GM21786 (cell line): ENCODE measurements at regions not wholly inside any gene's neighbourhood (a gene's known extent, or its start where the extent isn't known, plus 50 kb on each side); places are given as distances from the start of the nearest gene placed in this dataset.
"Not testable (repeated sequence)": the region's sequence is repeated elsewhere in the genome, so short reads cannot be mapped to it uniquely, and the experiment has no call there.

ENCODE experiments used
- ATAC-seq: cut with Tn5 transposase; IDR thresholded peaks from one replicate; pipeline ENCODE4 v1.9.1; 2021; ENCODE audit not compliant: unreplicated experiment

DNA sequence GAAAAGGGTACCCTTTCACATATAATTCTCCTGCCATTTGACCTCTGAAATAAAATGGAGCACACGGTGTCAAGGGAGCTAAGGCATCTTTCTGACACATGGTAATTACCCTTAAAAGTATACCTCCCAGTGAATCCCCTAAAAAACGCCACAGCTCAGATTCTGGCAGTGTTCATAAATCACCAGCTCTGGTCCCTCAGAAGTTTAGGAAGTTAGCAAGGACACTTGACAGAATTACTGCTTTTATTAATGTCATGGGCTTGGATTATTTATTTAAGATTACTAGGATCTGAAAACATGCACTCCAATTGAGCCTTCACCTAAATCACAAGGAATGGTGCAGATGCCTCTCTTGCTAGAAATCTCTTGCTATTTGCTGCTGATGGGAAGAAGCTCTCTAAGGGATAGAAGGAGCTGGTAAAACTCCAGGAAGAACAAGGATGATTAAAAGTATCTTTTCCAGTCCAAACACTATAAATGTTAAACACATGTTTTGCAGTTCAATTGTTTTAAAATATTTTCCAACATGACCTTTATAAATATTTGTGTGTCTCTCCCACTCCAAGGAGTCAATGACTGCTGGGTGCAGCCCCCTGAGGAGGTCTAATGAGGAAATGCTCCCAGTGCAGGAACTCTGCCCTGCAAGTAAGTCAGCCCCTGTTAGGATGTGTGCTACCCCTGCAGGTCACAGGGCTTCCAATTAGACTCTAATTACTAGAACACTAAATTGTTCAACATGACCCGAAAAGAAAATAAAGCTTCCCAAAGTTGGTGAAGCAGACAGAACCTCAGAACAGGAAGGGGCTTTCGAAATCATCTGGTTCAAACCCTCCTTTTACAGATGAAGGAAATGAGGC lies 230.3 kb downstream of the TFAP2A start:
- ATAC-seq, result no peak

DNA sequence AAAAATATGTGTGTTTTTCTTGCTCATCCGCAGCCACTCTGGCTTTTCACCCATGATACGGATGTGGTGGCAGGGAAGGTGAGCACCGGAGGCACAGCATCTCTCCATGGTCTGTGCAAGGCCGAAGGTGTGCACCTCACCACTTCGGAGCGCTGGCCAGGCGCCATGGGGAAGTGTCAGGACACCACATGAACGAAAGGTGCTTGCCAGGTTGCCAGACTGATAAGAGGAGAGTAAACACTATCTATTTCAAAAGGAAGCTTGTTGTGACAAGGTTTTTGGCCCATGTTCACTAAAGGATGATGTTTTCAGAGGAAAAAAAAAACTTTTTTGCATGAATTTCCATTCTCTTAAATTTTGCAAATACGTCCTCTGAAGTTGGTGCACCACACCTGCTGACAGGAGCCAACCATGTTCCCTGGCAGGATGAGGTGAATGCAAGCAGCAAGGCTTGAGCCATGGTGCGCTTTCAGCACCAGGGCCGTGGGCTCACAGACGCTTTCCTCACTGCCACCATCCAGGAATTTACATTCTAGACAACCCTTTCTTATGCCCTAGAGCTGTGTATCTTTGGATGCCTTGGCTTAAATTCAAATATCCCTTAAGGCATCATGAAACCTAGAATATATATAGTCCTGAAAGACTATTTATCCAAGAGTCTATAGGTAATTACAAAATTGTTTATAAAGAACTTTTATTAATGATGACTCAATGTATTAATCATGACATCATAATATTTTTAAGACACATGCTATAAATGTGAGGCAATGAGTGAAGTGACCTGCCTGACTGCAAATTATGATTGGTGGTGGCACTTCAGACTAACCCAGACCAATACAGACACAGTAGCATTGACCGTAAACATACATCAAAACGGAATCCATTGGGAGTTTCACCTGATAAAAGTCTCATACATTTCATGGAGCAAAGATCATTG lies 234.5 kb downstream of the TFAP2A start:
- no peak for ATAC-seq

DNA sequence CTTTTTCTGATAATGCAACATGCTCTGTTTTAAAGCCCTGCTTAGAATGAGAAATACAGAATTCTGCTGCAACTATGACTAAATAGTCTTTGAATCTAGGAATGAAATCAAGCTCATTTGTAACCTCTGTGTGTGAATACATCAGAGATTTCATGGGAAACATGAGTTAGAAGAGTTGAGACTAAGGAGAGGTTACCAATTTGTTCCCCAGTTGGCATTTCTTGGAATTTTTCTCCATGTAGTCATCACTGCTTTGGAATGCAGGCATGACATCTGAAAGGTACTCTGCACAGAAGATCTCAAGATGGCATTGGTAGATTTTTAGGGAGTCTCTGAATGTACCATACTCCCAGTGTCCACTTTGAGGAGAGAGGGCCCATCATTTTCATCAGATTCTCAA lies 237.2 kb downstream of the TFAP2A start:
- ATAC-seq, result no peak

DNA sequence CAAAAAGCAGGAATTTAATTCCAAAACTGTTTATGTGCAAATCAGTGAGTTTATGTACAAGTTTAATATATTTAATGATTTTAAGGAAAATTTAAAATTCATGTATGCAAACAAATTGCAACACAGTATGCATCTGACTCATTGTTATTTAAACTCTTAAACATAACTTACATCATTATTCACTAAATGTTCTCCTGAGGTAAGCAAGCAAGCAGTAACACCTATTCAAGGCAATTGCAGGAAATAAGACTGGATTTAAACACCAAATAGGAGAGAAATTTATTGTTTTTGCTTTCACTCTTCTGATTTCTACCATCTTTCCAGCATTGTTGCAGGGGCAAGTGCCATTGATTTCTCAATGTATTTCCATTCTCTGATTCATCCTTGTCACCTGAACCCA lies 239.5 kb downstream of the TFAP2A start:
- ATAC-seq, result no peak

DNA sequence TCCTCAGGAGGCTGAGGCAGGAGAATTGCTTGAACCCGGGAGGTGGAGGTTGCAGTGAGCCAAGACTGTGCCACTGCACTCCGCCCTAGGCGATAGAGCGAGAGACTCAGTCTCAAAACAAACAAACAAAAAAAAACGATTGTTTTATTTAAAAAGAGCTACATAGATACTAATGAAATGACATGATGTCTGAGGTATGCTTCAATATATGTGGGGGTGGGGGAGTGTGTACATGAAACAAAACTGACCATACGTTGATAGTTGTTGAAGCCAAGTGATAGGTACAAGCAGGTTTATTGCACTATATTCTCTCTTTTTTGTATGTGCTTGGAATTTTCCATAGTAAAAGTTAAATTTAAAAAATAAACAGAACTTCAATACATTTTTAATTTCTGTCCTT lies 240.1 kb downstream of the TFAP2A start:
- no peak for ATAC-seq

DNA sequence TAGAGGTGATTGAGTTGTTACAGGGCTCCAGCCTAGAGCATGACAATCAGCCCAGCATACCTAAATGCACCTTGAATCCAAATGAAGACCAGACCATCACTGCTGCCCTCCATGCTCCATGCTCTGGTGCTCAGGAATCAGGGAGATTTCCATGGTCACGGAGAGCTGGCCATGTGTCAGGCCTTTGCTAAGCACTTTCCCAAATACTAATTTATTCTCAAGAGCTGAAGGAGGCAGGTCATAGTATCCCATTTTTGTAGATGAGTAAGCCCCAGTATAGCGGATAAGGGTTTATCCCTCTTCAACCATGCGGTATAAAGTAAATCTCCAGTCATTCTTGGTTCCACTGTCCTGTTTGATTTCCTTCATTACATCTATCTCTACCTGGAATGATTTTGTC lies 240.8 kb downstream of the TFAP2A start:
- no peak for ATAC-seq

DNA sequence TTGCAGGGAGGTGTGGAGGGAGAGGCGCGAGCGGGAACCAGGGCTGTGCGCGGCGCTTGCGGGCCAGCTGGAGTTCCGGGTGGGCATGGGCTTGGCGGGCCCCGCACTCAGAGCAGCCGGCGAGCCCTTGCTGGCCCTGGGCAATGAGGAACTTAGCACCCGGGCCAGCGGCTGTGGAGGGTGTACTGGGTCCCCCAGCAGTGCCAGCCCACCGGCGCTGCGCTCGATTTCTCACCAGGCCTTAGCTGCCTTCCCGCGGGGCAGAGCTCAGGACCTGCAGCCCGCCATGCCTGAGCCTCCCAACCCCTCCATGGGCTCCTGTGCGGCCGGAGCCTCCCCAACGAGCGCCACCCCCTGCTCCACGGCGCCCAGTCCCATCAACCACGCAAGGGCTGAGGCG lies 243.2 kb downstream of the TFAP2A start:
- ATAC-seq, result not testable (repeated sequence)

DNA sequence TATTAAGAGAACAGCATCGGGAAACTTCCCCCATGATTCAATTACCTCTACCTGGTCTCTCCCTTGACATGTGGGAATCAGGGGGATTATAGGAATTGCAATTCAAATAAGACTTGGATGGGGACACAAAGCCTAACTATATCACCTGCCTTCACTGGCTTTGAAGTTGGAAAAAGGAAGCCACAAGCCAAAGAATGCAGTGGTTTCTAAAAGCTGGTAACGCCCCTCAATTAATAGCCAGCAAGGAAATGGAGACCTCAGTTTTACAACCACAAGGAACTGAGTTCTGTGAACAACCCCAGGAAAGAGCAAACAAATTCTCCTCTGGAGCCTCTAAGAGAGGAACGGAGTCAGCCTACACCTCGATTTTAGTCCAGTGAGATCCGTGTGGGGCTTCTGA lies 244.1 kb downstream of the TFAP2A start:
- ATAC-seq, result no peak

DNA sequence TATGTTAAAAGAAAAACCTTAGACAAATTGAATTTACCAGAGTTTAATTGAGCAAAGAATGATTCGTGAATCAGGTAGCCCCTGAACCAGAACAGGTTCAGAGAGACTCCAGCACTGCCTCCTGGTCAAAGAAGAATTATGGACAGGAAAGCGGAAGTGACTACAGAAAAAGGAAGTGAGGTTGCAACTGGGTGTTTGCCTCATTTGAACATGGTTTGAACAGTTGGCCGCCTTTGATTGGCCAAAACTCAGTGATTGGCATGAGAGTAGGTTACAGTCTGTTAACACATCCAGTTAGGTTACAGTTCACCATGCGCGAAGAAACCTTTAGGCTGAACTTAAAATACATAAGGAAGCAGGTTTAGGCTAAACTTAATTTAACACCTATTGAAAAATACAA lies 248.8 kb downstream of the TFAP2A start:
- no peak for ATAC-seq

DNA sequence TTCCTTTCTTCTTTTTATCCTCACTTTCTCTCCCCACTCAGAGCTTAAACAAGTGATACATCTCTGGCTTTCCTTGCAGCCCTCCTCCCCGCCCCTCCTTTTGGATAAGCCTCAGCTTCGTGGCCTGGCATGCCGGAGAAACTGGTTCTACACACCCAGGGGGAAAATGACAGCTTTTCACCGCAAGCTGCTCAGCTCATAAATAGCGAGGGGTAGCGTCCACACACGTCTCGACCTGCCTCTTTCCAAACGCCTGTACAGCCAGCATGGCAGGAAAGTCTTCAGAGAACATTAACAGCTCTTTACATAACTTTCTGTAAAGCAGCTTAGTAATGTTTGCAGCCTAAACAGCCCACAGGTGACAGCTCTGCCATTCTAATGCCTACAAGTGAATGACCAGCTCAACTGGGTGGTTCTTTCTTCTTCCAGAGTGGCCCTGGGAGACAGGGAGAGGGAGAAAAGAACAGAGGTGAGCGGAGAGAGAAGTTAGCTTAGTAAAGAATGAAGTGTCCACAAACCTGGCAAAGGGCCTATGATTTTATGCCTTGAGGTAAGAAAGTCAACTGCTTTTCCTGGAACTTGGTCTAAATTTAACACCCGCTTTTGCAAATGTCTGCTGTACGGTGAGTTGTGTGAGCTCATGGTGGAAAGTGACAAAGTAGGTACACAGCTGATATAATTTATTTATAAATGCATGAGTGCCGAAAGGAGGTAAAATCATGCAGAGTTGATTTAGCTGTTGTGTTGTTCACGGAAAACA lies 251.5 kb downstream of the TFAP2A start:
- no peak for ATAC-seq

DNA sequence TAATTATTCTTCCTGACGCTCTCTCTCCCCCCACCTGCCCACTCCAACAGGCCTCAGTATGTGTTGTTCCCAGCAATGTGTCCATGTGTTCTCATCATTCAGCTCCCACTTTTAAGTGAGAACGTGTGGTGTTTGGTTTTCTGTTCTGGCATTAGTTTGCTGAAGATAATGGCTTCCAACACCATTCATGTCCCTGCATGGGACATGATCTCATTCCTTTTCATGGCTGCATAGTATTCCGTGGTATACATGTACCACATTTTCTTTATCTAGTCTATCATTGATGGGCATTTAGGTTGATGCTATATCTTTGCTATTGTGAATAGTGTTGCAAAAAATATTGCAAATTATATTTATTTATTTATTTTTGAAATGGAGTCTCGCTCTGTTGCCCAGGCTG lies 258.0 kb downstream of the TFAP2A start:
- ATAC-seq, result no peak

DNA sequence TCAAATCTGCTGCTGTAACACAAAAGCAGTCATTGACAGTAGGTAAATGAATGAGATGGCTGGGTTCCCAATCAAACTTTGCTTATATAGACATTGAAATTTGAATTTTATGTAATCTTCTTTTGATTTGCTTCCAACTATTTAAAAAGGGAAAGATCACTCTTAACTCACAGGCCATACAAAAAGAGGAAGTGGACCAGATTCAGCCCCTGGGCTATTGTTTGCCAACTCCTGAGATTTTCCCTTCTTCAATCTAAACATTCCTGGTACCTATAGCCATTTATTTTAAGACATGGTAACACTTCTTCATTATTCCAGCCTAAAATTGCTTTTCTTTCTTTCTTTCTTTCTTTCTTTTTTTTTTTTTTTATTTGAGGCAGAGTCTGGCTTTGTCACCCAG lies 260.6 kb downstream of the TFAP2A start:
- ATAC-seq, result no peak

DNA sequence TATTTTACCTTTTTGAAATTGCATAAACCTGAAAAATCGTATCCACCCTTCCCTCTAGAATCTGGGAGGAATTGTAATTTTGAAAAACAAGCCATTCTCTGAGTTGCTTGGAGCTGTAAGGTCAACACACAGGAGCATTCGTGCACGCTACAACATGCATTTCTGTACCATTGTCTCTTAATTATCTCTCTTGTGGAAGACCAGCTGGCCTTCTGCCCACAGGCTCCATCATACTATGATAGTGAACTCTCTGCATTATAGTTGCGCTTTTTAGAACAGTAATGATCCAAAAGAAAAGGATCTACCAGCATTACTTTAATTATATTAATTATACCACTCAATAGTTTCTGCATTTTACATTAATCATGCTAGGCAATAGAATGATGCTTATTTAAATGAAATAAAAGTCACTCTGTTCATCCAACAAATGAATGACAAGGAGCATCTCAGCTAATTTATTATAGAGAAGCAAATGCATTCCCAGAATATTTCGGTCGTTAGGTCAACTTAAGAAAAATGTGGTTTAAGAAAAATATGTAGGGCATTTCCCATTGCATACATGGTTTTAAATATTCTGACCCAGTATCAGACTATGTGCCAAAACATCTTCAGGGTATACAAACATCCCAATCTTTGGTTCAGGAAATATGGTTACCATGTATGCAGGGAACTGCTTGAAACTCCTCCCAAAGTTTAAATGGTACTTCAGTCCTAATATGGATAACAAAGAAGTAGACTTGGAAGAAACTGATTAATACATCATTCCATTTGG lies 263.5 kb downstream of the TFAP2A start:
- ATAC-seq, result no peak

DNA sequence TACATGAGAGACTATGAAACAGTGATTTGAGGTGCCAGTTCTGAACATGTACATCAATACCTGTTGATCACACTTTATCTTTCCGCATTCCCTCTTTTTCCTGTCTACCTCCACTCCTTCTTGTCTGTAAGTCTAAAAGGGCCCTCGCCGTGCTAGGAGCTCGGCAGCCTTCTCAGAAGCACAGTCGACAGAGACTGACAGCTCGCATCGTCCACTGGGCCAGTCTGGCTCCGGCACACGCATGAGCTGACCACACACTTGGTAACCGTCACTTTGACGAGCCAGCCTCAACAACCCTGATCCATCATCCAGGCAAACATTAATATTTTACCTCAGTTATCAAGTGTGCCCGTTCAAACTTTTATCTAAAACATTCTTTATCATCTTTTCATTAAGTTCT lies 265.3 kb downstream of the TFAP2A start:
- no peak for ATAC-seq

DNA sequence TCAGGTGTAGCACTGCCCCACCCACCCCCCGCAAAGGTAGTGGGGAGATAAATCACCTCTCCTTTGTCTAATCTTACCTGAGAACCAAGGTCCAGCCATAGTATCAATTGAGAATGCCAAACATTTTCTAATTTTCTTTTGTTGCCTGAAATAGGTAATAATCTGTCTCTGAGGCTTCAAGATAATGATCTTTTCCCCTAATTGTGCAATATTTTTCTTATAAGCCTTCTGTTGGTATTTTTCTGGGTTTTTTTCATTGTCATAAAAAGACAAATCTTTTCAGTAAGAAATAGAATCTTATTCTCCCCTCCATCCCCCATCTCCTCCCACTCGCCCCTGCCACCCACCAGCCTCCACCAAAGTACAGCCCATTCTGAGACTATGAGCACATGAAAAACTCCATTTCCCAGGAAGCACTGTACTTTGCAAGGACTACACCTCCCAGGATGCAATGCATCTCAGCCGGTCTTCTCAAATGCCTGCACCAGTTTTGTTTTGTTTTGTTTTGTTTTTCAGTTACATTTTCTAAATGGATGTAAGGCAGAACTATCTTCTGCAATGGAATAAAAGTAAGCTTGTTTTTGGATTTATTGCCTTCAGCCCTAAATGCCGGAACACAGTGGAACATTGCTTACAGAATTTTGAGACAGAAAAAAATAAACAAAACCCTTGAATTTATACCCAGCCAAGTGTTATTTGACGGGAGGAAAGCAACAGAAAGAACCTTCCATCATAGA lies 268.0 kb downstream of the TFAP2A start:
- peak; percentile 99 for ATAC-seq

DNA sequence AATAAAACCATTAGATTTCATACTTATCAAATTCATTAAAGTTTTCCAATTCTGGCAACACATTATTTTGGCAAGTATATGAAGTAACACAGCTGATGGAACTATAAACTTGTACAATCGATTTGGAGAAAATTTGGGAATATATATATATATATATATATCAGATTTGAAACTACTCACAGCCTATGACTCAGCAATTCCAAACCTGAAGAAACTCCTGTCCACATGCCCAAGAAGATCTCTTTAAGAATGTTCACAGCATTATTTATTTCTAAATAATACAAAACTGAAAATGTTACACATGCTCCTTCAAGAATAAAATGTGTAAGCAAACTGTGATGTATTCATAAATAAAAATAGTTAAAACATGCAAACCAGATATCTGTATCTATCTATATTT lies 270.1 kb downstream of the TFAP2A start:
- no peak for ATAC-seq

DNA sequence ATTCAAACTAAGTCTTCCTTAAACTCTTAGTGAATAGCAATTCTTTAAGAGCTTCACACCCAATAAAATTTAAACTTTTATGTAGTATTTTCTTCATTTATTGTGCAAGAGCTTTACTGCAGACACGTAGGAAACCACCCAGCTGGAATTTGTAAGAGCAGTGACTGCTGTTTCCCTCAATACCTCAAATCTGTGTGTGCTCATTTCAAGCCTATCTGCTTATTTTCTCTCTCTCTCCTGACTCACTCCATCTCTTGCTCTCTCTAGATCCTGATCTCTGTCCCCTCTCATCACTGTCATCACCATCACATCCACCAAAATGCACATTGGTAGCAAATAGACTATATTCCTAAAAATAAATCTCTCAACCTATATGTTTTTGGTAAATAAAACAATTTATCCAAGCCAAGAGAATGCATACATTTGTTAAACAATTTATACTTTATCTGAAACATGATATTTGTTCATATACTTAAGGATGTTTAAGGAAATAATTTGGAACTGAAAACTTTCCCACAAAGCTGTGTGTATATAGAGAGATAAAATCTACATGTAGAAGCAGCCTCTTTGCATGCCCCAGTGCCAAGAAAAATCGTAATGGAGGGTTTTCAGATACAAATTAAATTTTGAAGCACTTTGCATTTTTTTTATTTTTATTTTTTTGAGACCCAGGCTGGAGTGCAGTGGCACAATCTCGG lies 273.0 kb downstream of the TFAP2A start:
- ATAC-seq, result no peak

DNA sequence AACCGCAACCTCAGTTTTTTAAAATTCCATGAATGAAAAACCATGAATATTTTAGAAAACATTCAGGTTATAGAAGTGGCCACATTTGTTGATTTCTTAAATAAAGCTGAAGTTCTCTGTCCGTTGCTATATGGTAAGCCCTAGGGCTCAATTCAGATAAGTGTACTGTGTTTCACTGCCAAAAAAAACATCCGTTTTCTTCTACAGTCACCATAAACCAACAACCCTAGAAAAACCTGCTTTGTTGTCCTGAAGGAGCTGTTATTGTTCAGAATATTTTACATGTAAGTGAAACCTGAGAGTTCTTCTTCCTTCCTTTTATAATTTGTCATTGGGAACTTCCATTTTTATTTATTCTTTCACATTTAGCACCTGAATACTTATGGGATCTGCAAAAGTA lies 274.1 kb downstream of the TFAP2A start:
- ATAC-seq, result no peak

DNA sequence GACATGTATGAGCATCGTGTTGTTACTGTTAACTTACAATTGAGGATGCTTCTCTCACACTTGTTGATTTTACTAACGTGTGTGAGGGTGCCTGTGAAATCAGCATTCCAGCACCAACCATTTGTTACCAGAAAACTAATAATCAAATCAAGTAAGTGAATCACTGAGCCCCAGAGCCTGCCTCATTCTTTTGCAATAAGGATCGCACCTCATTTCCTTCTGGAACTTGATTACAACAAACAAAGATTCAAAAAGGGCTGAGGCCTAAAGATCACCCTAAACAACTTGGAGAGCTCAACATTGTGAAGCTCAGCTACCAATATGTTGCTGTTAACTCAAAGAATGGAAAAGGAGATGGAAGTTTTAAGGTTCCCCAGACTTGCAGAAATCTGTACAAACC lies 274.7 kb downstream of the TFAP2A start:
- ATAC-seq, result no peak
